Testis (tissue), 2 donors: ENCODE measurements at regions not wholly inside any gene's neighbourhood (a gene's known extent, or its start where the extent isn't known, plus 50 kb on each side); places are given as distances from the start of the nearest gene placed in this dataset.
"Not testable (repeated sequence)": the region's sequence is repeated elsewhere in the genome, so short reads cannot be mapped to it uniquely, and the experiment has no call there.

ENCODE experiments used
- DNase-seq: peaks from one replicate; pipeline ENCODE4 v3.0.0-alpha.2; 2019
- H3K27ac ChIP-seq, 2 donors: fragments of 200-600 bp; sonication (generic); one replicate each; pipeline ENCODE4 v1.5.1; 2019
- H3K27me3 ChIP-seq: fragments of 200-600 bp; sonication (generic); one replicate; pipeline ENCODE4 v1.5.1; 2019
- H3K36me3 ChIP-seq: fragments of 200-600 bp; sonication (generic); one replicate; pipeline ENCODE4 v1.5.1; 2017; ENCODE audit warnings: low read depth; ENCODE audit errors: missing control alignments
- H3K4me1 ChIP-seq: fragments of 200-600 bp; sonication (generic); one replicate; pipeline ENCODE4 v1.5.1; 2019
- H3K4me3 ChIP-seq, 2 donors: fragments of 200-600 bp; sonication (generic); one replicate each; pipeline ENCODE4 v1.5.1; 2017 to 2019
- H3K9me3 ChIP-seq: fragments of 200-600 bp; sonication (generic); one replicate; pipeline ENCODE4 v1.5.1; 2017
- POLR2A ChIP-seq: fragments of 450-650 bp; IDR thresholded peaks from one replicate; pipeline ENCODE4 v1.6.1; 2017; ENCODE audit warnings: antibody characterized with exemption, mild to moderate bottlenecking, moderate library complexity
- WGBS, 2 donors: methylation state at CpG; one replicate each; pipeline ENCODE4 v1.1.5; 2018; 5-methylcytosine and 5-hydroxymethylcytosine counted together
- intact Hi-C: fragments of 100-400 bp; cut with DNase I; formaldehyde crosslinking; loops from one replicate; pipeline ENCODE4 v1.15.1; 2023; ENCODE audit warnings: low total_unique reads
- TF ChIP-seq, protein P1 (sequence below), 3 experiments: fragments of 450-650 bp in 2 of 3; fragments of 200-600 bp in 1 of 3; sonication (generic) in 1 of 3; IDR thresholded peaks; one replicate each; pipeline ENCODE4 v1.5.1; 2016 to 2019; ENCODE audit warnings: antibody characterized with exemption in 3 of 3, mild to moderate bottlenecking in 2 of 3, moderate library complexity in 1 of 3

DNA sequence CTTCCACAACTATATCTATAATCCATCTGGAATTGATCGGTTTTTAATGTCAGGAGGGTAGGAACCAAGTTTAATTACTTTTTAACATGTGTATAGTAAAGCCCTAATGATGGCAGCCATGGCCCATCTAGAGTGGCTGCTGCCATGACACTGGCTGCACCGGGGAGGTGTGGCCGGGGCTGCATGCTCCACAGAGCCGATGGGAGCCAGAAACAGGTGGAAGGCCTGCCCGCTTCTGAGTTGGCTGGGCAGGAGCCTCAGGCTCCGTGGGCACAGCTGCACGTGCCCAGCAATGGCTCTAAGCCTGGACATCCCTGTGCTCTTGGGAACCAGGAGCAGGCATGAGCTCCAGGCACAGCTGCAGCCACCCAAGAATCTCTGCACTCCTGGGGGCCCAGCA, 73.0 kb downstream of the GBP6 start:
- Histone ChIP-seq H3K9me3 (no peaks in the 10 kb centered on the region), H3K4me3 (no peak overlapping the region), H3K36me3 (no peaks in the 10 kb centered on the region), H3K27ac (no peak overlapping the region), H3K27me3 (no peaks in the 10 kb centered on the region), H3K4me1 (no peaks in the 10 kb centered on the region)
- TF ChIP-seq, protein P1, sequence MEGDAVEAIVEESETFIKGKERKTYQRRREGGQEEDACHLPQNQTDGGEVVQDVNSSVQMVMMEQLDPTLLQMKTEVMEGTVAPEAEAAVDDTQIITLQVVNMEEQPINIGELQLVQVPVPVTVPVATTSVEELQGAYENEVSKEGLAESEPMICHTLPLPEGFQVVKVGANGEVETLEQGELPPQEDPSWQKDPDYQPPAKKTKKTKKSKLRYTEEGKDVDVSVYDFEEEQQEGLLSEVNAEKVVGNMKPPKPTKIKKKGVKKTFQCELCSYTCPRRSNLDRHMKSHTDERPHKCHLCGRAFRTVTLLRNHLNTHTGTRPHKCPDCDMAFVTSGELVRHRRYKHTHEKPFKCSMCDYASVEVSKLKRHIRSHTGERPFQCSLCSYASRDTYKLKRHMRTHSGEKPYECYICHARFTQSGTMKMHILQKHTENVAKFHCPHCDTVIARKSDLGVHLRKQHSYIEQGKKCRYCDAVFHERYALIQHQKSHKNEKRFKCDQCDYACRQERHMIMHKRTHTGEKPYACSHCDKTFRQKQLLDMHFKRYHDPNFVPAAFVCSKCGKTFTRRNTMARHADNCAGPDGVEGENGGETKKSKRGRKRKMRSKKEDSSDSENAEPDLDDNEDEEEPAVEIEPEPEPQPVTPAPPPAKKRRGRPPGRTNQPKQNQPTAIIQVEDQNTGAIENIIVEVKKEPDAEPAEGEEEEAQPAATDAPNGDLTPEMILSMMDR (IDR thresholded peaks at IDR 0.05) = no peak
- TF ChIP-seq POLR2A = no peak
- DNase-seq = no peak
- WGBS, 2 donors = 92 to 96% methylated on average over 5 to 7 of the region's 7 CpGs
- intact Hi-C loops = no loop called here

DNA sequence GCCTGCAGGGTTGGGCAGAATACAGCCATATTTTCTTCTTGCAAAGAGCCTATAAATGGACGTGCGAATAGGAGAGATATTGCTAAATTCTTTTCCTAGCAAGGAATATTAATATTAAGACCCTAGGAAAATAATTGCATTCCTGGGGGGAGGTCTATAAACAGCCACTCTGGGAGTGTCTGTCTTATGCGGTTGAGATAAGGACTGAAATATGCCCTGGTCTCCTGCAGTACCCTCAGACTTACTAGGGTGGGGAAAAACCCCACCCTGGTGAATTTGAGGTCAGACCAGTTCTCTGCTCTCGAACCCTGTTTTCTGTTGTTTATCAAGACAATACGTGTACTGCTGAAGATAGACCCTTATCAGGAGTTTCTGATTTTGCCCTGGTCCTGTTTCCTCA, 74.4 kb downstream of the GBP6 start:
- H3K36me3 ChIP-seq, H3K27me3 ChIP-seq, intact Hi-C loops, H3K4me3 ChIP-seq, DNase-seq, H3K9me3 ChIP-seq, H3K4me1 ChIP-seq, H3K27ac ChIP-seq: not testable (repeated sequence)
- 87 to 88% methylated on average over 5 of the region's 5 CpGs for WGBS, 2 donors

DNA sequence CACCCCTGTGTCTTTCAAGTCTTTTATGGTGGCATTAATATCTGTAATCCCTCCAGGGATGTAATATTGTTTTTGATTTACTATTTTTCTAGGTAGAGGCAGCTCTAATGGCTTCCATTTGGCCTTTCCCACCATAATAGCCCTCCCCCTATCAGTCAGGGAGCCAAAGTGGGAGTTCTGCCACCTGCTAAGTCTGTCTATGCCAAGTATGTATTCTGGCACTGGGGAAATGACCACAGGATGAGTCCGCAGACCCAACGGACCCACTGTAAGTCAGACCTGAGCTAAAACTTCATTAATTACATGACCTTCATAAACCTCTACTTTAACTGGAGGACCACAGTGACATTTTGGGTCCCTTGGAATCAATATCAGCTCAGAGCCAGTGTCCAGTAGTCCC, 77.1 kb downstream of the GBP6 start:
- Histone ChIP-seq H3K36me3 (no peaks in the 10 kb centered on the region), H3K4me1 (no peaks in the 10 kb centered on the region), H3K4me3 (no peak overlapping the region), H3K27ac (no peak overlapping the region), H3K27me3 (no peaks in the 10 kb centered on the region), H3K9me3 (no peaks in the 10 kb centered on the region)
- TF ChIP-seq, protein P1 (IDR thresholded peaks at IDR 0.05) = no peak
- TF ChIP-seq POLR2A = no peak
- WGBS, 2 donors = 85 to 94% methylated on average over 2 of the region's 2 CpGs
- no peak for DNase-seq
- intact Hi-C loops = no loop called here

DNA sequence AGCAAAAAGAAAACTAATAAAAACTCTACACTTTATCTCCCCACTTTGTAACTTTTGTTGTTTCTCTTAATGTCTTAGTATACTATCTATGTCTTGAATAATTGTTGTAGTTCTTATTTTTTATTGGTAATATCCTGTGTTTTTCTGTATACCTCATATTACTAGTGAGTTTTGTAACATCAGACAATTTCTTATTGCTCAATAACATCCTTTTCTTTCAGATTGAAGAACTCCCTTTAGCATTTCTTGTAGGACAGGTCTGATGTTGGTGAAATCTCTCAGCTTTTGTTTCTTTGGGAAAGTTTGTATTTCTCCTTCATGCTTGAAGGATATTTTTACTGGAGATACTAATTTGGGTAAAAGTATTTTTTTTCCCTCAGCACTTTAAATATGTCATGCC, 79.8 kb upstream of the LRRC8B start:
- TF ChIP-seq, protein P1 (IDR thresholded peaks at IDR 0.05) = no peak
- TF ChIP-seq POLR2A = no peak
- no peaks in the 10 kb centered on the region for H3K36me3 ChIP-seq
- H3K27me3 ChIP-seq = no peaks in the 10 kb centered on the region
- H3K9me3 ChIP-seq = no peaks in the 10 kb centered on the region
- H3K4me3 ChIP-seq = no peak overlapping the region
- no peak for DNase-seq
- no peaks in the 10 kb centered on the region for H3K4me1 ChIP-seq
- intact Hi-C loops = no loop called here
- H3K27ac ChIP-seq = no peak overlapping the region

DNA sequence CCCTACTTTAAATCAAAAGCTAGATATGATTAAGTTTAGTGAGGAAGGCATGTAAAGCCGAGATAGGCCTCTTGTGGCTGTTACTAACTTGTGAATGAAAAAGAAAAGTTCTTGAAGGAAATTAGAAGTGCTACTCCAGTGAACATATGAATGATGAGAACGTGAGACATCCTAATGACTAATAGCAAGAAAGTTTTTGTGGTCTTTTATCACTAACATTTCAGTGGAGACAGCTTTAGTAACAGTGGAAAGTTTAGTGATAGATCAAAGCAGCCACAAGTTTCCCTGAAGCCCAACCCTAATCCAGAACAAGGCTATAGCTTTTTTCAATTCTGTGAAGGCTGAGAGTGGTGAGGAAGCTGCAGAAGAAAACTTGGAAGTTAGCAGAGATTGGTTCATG, 73.6 kb upstream of the LRRC8B start:
- TF ChIP-seq POLR2A = no peak
- TF ChIP-seq, protein P1 (IDR thresholded peaks at IDR 0.05) = no peak
- Histone ChIP-seq H3K27ac (no peak overlapping the region), H3K9me3 (no peaks in the 10 kb centered on the region), H3K36me3 (no peaks in the 10 kb centered on the region), H3K4me3 (no peak overlapping the region), H3K27me3 (no peaks in the 10 kb centered on the region), H3K4me1 (no peaks in the 10 kb centered on the region)
- no peak for DNase-seq
- intact Hi-C loops = no loop called here
- WGBS, 2 donors = 69 to 71% methylated on average over 2 of the region's 2 CpGs
